Posterior vena cava (tissue), 2 donors: ENCODE measurements at regions not wholly inside any gene's neighbourhood (a gene's known extent, or its start where the extent isn't known, plus 50 kb on each side); places are given as distances from the start of the nearest gene placed in this dataset.

Experiments
- DNase-seq: peaks from one replicate; pipeline ENCODE4 v3.0.0-alpha.2; 2020; ENCODE audit warnings: low spot score
- intact Hi-C, 2 donors: fragments of 100-400 bp; cut with DNase I; formaldehyde crosslinking; loops; one replicate each; pipeline versions ENCODE4 v1.14.1 to v1.14.2; 2022 to 2023
- donor health status: DM: yes; HTN: yes; CAD: no.
- donor health status: DM: yes; HTN: yes; CAD: no.

DNA sequence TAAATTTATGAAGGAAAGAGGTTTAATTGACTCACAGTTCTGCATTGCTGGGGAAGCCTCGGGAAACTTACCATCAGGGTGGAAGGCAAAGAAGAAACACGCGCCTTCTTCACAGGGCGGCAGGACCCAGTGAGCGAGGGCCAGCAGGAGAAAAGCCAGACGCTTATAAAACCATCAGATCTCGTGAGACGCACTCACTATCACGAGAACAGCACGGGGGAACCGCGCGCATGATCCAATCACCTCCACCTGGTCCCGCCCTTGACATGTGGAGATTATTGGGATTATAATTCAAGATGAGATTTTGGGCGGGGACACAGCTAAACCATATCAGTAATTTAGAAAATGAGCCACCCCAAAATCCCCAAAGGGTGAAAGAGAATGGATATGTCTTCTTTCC lies 187.1 kb downstream of the RAP2A start:
- intact Hi-C loops, result no loop called here
- DNase-seq, result no peak

DNA sequence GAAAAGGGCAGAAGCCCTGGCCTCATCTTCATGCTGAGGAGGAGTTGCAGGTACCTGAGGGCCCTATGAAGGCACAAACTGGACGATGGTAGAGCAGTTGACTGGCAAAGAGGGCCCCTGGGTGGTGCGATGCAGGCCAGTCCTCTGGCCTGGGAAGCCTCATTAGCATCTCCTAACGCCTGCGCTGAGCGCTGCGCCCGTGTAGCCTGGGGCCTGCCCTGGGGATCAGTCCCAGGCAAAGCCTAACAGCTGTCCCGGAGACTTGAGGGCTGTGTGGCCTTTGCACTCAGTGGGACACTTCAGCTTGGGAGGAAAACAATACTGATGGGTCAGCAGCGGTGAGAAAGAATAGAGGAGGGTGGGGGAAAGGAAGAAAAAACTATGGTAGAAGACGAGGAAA lies 187.7 kb downstream of the RAP2A start:
- DNase-seq, result no peak
- intact Hi-C loops, result no loop called here

DNA sequence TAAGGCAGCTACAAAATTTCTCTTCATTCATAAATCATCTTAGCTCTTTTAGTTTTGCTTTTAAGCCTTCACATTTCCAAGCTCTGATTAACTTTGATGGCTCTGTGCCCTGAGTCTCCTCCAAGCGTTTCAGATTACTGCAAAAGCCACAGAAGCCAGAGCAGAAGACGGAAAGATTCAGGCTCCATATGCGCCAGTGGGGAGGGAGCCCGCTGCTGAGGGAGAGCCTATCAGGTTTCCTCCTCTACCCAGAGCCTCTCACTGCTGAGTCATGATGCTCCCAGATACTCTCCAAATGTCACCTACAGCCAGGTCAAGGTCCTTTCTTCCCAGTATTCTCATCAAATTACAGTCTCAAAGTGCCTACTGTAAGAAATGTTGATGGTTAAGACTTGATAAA lies 193.6 kb downstream of the RAP2A start:
- peak; percentile 90 for DNase-seq
- intact Hi-C loops, result no loop called here

DNA sequence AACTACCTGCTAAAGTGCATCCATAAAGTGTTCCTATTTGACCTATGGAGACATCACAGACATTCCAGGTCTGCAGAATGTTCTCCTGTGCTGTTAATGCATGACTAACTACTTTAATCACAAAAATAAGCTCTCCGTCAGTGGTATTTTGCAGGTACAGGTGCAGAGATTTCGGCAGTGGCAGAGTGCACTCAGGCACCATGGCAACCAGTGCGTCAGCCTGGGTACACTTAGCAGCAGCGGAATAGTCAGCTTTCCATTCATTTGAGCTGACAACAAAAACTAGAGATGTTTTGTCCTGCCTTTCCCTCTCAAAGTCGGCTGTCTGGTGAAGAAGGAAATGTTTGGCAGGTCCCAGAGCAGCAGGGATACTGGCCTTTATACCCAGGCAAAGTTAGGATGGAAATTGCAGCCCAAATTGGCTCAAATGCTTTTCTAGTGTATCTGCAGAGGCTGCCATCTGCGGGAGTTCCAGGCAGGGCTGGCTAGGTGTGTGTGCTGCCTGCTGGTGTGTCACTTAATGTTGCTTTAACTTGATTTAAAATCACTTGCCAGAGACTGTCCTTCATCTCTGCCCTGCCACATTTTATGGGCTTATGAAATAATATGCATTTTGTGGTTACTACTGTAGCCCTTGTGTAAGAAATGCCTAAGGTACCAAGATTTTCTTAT lies 195.8 kb downstream of the RAP2A start:
- intact Hi-C loops, result no loop called here
- no peak for DNase-seq

DNA sequence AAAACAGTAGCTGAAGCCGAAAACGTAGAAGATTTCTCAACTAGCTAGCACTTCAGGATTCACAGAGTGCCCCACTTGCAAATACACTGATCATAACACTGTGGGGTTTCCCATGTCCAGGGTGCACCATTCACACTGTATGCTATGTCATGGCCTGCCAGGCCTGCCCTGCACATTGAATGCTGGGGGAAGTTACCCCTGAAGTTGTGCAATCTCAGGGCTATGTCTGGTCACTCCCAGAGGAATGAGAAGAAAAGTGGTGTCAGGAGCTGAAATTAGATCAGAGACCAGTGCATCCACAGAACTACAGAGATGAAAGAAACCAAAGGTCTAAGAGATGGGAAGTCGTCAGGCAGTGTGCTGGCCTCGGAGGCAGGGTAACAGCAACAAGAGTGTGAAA lies 196.8 kb downstream of the RAP2A start:
- intact Hi-C loops, result no loop called here
- no peak for DNase-seq

DNA sequence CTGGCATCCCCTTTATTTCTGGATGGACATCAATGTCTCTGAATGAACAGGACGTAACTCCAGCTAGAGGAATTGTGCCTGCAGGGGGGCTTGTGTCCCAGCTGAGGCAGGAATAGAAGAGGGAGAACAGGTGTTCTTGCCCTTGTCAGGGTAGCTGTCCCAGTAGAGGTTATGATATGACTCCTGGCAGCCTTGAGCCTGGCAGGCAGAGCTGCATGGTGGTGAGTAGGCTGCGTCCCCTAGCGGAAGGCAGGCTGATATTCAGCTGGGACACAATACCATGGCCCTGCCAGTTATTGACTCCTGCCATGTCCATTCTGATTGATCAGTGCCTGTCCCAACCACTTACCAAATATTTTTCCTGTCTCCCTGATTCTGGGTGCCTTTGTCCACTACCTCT lies 197.2 kb downstream of the RAP2A start:
- intact Hi-C loops, result no loop called here
- DNase-seq, result no peak

DNA sequence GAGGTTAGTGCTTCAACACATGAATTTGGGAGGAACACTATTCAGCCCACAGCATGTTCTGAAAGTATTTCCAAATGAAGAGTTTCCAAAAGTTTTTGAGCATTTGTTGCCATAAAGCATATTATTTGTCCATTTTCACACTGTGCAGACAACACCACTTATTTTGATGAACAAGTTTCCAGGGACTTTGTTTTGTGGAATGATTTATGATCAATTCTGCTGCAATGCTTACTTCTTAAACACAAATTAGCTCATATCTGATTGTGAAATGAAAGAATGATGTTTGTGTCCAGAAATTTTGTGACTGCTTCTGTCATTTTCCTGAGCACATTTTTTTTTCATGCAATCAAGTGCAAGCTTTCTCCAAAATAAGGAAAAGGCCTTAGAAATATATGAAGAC lies 205.3 kb downstream of the RAP2A start:
- no peak for DNase-seq
- intact Hi-C loops, result no loop called here

DNA sequence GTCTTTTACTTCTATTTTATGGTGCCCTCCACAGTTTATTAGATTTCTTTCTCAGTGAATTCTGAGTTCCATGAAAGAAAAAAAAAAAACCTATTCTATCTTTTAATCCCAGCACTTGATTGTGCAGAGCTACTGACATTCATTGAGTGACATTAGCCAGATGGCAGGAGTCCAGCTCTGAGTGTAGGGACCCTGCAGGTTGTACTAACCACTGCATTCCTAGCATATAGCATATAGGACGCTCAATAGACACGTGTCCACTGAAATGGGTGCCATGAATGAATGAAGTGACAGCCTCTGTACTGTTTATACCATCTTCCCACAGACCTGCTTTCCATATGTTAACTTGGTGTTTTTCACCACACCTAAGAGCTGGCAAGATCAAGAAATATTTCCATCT lies 206.3 kb downstream of the RAP2A start:
- no peak for DNase-seq
- intact Hi-C loops, result no loop called here

DNA sequence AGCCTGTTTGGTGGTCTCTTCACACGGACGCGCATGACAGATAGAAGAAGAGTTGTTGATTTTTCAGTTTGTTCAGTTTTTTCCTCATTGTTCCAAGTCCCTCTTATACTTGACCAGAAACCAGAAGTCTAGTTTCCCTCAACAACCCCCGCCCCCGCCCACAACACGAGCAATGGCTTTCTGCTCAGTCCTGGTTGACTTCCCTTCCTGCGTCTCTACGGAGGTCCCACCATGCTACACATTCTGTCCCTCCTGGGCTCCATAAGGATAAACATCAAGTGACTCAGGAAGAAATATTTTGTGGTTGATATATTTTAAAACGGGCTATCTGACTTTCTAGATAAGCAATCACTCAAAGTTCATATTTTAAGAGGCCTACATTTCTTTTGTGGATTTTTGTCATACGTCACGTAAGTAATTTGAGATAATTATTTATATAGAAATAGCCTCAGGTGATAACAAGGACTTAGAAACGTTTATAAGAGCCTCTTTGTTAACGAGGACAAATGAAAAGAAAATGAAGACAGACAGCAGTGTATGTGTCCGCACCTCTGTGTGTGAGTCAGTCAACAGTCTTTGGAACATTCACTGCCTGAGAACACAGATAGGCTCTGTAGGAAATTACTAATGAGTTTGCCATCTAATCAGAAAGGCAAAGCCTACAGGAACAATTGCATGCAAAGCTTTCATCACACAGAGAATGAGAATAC lies 214.4 kb downstream of the RAP2A start:
- DNase-seq, result no peak
- intact Hi-C loops, result no loop called here

DNA sequence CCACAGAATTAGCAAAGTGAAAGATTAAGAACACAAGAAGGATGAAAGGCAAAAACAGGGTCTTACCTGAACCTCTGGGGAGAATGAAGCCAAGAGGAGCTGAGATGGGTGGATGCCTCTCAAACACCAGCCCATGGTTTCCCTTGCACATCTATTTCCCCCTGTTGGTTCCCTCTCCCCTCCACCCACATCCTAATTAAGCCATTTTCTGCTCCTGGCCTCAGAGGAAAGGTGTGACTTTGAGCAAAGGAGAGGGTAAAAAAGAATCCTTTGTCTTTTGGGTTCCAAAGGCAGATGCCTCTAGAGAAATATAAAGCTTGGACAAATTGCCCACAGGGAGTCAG lies 214.9 kb downstream of the RAP2A start:
- no peak for DNase-seq

DNA sequence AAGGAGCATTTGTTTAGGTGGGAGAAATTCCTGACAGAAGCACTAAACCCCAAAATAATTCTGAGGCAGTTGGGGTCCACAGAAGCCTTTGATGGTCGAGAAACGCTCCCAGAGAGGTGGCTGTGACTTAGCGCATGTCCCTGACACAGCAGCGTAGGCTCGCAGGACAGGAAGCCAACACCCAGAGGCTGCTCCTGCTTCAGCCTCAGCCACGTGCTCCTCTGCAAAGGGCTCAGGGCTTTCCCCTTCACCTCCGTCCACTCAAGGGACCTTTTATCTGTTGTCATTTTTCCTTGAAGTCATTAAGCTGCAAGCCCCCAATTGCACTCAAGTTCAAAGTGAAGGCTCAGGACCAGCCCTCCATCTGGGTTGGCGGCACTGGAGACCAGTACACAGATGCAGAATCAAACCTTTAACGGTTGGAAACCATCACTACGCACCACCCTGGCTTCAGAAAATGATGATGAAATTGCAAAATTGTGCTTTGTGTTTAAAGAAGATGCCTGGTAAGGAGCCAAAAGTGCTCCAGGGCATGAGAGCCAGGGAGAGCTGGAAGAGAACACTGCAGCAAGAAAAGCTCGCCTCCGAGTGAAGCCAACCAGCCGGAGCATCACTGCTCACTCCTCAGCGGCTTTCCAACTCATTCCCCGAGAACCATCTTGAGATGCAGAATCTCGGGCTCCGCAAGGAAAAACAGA lies 219.6 kb downstream of the RAP2A start:
- DNase-seq, result no peak
- intact Hi-C loops, result no loop called here

More for the DNA sequence above, 214.9 kb downstream of the RAP2A start:
- intact Hi-C loops, result no loop called here

DNA sequence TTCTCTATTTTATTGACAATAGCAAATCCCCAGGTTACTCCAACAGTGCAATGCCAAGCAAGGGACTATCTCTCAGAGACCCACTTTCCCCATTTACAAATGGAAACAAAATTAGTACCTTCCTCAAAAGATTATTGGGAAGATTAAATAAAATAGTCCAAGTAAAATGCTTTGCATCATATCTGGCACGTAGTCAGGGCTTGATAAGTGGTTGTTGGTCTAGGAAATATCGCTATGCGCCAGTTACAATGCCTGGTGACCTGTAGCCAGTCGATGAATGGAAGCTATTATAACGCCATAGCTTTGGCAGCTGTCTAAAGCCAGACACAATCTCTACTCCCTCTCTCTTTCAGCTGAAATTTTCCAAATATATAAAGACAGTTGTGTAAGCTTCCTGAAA lies 220.3 kb downstream of the RAP2A start:
- DNase-seq, result no peak
- intact Hi-C loops, result no loop called here

DNA sequence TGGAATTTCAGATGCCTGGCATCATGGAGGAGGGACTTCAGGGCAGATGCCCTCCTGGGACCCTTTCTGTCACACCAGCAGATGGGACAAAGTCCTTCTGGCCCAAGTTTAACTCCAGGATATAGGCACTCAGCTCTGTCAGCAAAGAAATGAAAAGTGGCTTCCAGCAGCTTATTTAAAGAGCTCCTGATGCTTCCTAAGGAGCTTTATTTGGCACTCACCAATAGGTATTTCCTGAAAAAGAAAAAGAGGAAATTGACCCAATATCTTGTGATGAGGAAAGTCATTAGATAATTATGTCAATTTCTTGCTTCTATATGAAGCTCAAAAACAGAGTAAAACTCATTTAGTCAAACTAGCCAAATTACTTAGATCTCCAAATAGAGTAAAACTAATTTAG lies 224.6 kb downstream of the RAP2A start:
- intact Hi-C loops, result no loop called here
- no peak for DNase-seq

DNA sequence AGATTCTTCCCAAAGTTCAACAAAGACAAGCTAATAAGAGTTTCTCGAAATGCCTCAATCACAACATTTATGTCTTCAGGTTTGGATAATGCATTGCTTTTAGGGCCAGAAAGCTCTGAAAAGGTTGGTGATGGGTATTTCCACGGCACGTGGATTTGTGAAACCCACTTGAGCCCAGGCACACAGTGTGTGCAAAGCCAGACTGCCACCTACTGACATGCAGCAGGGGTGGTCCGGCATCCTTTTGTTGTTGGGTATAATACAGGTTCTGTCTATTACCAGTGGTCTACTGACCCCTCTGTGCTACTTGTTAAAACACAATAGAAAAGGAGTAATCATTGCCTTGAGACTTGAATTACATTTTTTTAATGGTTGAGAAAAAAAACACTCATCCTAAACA lies 225.6 kb downstream of the RAP2A start:
- intact Hi-C loops, result no loop called here
- DNase-seq, result no peak

DNA sequence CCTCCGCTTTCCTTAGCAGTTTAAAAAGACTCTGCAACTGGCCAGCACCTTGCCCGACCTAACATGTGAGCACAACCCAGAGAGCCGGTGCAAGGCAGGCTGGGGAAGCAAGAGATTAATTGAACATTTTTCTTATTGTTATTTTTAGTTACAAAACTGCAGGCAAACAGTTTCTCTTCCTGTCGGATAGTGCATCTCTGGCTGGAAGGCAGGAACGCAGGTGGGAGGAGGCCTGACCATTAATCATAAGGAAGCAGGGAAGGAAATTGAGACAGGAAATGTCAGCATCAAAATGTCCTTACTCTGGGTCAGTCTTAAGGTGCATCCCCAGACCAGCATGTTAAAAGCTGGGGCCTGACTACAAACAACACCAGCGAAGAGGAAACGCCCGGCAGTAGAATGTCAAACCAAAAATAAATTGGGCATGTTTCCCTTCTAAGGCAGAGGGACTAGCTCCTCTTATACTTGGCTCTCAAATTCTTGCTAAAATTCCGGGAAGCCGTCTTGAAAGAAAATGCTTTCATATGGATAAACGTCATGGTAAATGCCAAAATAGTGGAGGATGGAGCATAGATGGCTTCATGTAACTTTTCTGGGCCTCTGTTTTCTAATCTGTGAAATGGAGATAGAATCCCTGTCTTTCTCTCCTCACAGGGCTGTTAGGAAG lies 226.8 kb downstream of the RAP2A start:
- intact Hi-C loops, result no loop called here
- DNase-seq, result no peak

DNA sequence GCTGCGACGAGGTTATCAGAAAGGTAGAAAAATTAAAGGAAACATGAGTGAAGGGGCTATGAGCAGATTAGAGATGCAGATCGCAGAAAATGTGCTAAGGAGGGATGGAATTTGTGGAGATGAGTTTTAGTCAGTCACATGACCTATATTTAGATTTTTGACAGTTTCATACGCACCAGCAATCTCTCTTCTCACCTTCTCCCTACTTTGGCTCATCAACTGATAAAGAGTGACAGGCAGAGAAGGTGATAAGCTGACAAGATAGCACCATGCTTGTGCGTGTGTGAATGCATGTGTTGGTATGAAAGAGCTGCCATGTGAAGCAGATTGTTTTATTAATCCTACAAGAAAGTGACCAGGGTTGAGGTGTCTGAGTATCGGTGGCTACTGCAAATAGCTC lies 252.6 kb downstream of the RAP2A start:
- no peak for DNase-seq
- intact Hi-C loops, result no loop called here

DNA sequence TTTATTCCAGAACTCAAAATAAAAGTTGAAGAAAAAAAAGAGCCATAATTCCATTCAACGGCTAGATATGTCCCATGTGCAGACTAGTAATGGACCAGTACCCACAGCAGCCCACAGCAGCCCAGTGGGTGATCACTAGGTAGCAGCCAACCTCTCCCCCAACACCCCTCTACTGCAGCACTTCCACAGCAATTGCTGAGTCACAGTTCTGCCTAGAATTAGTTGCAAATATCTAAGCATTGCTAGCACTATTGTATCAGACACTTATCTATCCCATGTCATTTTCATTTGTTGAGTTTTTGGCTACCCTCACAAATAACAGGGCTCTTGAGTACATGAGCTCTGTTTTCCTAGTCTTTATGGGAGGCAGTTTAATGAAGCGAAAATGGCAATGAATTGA lies 258.7 kb downstream of the RAP2A start:
- intact Hi-C loops, result no loop called here
- DNase-seq, result no peak

DNA sequence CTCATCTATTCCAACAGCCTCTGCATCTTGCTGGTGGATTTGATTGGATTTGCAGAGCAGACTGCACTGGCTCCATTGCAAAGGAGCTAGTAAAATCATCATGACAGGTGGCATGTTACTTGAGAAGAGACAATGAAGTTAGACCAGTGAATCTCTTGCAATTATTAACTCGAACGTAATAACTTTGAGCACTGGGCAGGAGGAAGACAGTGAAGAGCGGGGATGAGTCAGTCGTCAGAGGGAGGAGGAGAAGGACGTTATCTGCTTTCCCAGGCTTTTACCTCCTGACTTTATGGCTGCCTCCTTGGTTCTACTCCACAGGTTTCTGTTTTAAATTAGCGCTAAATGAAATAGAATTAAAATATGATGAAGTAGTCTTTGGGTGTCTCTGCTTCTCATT lies 257.8 kb upstream of the IPO5 start:
- no peak for DNase-seq
- intact Hi-C loops, result no loop called here

DNA sequence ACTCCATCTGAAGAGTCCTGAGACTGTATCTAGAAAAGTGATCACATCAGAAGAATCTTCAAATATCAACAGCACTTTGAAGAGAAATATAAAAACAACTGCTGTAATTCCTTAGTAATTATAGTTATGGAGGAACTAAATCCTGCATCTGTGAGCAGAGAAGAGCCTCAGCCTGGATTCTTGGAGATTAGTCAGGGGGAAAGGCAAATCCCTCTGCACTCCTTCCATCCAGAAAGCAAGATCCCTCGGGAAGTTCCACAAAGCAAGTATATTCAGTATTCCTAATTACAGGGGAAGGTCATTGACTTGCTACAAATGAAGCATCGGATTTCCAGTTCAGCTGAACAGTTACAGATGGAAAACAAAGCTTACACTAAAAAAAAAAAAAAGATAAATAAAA lies 256.6 kb upstream of the IPO5 start:
- intact Hi-C loops, result no loop called here
- no peak for DNase-seq

DNA sequence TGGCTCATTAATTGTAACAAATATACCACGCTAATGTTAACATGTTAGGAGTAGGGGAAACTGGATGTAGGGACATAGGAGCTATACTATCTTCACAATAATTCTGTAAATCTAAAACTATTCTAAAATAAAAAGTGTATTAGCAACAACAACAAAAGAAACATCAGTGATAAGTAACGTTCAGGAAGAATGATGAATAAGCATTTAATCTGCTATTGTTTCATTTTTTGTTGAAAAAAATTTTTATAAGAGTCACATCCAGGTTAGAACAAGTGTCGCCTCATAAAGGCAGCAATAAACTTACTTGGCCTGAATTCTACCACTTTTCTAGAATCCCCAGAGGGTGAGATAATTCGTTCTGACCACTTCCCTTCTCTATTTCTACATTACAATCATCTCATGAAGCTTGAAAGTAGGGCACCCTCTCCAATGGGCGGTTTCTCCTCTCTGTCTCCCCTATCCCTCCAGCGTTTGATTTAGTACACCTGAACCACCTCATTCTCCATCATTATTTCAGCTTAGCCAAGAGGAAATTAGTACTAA lies 253.1 kb upstream of the IPO5 start:
- intact Hi-C loops, result no loop called here
- DNase-seq, result no peak
